Limb (tissue), 2 donors: ENCODE measurements at regions not wholly inside any gene's neighbourhood (a gene's known extent, or its start where the extent isn't known, plus 50 kb on each side); places are given as distances from the start of the nearest gene placed in this dataset.

ENCODE experiments used
- DNase-seq, 2 donors: peaks; one replicate each; pipeline ENCODE4 v3.0.0-alpha.2; 2016; ENCODE audit errors: extremely low spot score in 2 of 2

DNA sequence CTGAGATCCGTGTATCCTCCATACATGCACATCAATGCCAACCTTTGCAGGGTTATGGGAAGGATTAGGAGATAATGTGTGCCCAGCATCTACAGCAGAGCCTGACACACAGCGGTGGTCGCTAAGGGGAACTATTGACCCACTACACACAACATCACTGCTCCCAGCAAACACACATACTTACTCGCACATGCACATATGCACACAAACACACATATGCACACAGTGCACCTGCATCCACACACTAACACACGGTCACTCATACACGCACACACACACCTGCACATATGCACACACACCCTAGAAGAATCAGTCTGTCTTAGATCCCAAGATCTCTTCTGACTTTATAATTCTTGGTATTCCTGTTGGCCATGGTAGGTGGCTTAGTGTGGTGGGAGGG is 118.3 kb downstream of the GYPC start:
- no peak for DNase-seq

GRCh38 chr2:126774761-126775160 is 118.8 kb downstream of the GYPC start:
- DNase-seq, result no peak

DNA sequence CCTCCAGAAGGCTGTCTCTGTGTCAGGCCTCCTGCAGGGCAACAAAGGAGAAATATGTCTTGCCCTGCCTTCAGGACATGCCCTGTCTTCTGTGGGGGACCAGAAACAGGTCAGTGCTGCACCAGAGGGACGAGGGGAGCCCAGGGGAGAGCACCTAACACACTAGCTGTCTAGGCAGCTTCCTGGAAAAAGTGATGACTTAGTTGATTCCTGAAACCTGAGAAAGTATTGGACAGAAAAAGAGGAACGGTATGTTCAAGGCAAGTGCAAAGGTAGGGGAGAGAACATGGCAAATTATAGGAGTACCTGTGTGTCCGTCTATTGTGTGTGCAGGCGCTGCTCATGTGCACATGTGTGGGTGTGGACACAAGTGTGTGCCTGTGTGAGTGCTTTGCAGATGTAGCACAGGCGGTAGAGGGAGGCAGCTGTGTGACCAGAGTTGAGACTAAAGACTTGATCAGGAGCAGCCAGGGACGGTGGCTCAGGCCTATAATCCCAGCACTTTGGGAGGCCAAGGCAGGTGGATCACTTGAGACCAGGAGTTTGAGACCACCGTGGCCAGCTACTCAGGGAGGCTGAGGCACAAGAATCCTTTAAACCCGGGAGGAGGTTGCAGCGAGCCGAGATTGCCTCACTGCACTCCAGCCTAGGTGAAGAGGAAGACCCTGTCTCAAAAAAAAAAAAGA is 119.5 kb downstream of the GYPC start:
- no peak for DNase-seq

- no peak for DNase-seq
Measured at GRCh38 chr2:126776255-126776654, 120.3 kb downstream of the GYPC start.

DNA sequence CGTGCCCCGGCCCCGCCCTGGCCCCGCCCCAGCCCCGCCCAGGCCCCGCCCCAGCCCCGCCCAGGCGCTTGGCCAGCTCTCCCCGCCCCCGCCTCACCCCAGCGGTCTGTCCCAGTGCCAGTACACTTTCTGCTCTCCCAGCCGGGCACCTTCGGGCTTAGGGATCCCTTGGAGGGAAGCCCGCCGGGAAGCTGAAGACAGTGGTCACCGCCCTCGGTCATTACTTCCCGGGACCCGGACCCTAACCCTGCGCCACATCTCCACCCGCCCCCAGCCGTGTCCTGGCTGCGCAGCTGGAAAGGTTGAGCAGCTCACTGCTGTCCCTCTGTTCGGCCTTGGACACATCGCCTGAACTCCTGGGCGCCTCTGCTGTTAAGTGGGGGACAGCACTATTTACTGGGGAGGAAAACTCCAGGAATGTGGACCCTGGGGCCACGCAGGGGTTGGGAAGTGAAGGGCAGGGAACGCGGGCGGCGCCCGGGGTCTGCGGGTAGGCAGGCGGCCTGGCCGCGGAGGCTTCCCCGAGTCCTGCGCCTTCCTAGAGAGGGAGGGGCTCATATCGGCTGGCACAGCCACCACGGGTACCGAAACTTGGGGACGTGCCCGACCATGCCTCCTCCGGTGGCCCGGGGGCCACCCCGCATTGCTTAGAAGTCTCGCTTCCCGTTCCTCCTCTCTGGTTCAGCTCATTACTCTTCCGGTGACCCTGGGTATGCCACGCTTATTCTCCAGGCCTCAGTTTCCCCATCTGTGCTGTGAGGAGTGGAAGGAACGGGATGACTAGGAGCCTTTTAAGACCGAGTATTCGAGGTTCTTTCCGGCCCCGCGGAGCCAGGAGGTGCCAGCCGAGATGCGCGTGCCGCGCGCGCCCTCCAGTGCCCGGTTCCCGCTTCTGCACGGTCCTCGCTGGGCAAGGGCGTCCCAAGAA is 121.0 kb downstream of the GYPC start:
- DNase-seq, result peak; percentile 83 to 93

- DNase-seq, result no peak
Measured at GRCh38 chr2:126777620-126777978, 121.1 kb upstream of the TEX51 start.

DNA sequence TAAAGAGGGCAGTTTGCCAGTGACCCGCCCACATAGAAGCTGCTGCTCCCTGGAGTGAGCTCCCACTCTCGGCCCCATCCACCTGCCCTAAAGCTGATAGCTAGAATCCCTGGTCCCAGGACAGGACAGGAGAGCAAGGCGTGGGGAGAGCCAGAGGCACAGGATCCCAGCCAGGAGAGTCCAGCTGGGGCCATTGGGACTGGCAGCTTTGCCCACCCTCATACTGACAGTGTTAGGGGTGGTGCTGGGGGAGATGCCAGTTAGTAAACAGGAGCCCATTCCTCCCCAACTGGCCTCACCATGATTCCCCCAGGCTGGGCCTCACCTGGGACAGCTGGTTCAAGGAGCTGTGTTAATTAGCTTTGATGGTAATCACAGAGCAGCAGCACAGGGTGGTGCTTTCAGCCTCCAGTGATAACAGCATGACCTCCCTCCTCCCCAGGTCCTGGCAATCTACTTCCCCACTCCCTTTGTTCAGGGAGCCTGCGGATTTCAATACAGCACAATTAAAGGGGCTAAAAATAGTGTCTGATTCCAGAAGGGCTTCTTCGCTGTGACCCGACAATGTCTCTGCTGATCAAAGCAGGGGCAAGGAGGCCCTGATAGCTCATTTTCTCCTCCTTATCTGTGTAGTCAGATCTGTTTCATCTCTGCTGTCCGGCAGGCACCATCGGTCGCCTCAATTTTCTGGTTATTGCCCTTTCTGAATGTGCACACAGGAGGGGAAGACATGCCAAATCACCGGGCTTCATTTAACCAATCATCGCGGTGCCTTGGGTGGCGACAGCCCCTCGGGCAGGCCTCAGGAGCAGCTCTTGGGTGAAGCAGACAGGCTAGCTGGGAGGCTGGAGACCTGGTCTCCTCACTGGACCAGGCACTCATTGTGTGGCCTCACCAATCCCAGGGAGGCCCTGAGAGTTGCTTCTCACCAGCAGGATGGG is 119.9 kb upstream of the TEX51 start:
- no peak for DNase-seq

DNA sequence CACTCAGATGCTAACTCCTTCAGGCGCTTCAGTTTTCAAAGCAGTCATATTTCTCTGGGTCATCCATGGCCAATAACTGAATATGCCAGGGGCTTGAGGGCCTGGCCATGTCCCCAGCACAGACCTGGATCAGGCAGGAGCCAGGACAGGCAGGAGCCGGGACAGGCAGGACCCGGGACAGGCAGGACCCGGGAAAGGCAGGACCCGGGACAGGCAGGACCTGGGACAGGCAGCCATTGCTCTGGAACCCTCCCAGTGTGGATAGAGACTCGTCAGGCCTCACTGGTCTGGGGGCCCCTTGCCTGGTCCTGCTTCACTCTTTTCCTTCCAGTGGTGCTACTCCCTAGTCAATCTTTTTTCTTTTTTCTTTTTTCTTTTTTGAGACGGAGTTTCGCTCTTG is 117.5 kb upstream of the TEX51 start:
- DNase-seq, result no peak

DNA sequence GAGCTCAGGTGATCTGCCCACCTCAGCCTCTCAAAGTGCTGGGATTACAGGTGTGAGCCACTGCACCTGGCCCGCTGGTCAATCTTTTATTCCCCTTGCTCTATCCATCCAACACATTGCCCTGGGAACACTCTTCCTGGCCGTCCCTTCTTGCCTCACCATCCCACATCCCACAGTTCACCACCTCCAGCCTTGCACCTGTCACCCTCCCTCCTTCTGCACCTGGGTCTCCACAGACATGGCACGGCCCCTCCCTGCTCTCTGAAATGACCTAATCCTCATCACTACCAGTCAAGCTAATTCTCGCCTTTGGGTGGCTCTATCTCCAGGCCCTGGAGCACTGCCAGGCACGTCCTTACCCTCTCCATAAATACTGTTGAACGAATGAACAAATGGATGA is 116.9 kb upstream of the TEX51 start:
- DNase-seq, result no peak

GRCh38 chr2:126782648-126783047 is 116.0 kb upstream of the TEX51 start:
- DNase-seq, result no peak

GRCh38 chr2:126783341-126783740 is 115.3 kb upstream of the TEX51 start:
- no peak for DNase-seq

DNA sequence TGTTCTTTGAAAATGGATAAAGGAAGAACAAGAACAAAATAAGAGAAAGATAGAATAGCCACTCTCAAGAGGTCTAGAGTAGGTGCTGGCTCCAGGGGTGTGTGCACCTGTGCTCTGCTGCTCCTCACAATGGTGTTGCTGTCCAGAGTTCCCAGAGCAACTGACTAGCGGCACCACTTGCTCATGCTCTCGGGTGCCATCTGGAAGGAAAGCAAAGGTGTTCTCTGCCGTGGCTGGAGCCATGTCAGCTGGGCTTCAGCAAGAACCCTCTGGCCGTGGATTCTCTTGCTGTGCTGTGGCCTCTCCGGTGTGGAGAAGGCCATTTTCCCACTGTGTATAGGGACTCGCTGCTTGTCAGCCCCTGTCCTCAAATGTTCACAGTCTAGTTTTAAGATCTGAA is 114.6 kb upstream of the TEX51 start:
- no peak for DNase-seq

GRCh38 chr2:126784621-126785020 is 114.1 kb upstream of the TEX51 start:
- no peak for DNase-seq

DNA sequence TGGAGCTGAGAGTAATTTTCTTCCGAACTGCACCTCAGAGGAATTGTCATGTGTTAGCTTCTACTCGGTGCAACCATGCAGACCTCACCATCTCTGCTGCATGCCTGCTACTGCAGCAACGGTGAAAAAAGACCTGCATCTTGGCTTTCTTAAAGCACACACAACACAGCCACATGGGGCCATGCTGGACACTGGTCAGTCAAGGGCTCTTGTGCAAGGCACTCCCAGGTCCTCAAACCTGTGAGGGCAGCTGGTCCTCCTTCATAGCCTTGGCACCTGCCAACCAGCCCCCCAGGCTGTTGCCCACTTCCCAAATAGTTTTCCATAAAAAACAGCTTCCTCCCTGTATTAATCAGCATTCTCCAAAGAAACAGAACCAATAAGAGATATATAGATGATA is 113.5 kb upstream of the TEX51 start:
- no peak for DNase-seq

DNA sequence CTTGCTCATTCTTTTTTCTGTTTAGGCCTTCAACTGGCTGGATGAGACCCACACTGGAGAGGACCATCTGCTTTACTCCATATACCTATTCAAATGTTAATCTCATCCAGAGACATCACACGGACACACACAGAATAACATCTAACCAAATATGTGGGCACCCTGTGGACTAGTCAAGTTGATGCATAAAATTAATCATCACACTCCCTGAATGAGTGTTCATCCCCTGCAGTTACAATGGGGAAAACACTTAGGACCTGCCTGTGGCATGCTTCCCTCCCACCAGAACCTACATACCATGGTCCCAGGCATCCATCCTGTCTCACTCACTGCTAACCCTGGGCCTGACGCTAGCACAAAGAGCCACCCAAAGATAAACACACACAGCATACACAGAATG is 112.8 kb upstream of the TEX51 start:
- no peak for DNase-seq

GRCh38 chr2:126786765-126787164 is 111.9 kb upstream of the TEX51 start:
- no peak for DNase-seq

- no peak for DNase-seq
Measured at GRCh38 chr2:126787289-126787688, 111.4 kb upstream of the TEX51 start.

DNA sequence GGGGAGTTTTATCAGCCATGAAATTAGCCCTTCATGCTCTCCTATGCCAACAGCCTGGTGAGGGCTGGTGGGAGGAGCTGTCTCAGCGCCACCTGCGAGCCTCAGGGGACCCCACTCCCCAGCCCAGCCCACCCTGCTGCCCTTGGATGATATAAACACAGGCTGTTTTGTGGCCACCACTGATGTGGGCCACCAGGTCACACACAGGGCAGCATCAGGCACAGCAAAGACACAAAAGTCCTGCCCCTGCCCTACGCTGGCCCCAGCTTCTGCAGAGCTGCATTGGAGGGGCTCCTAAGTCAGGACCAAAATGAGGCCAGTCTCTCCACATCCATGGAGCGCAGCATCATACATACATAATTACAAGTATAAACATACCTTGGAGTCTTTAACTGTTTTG is 110.6 kb upstream of the TEX51 start:
- DNase-seq, result no peak

- no peak for DNase-seq
Measured at GRCh38 chr2:126788652-126789051, 110.0 kb upstream of the TEX51 start.

- no peak for DNase-seq
Measured at GRCh38 chr2:126790987-126791780, 107.5 kb upstream of the TEX51 start.

- no peak for DNase-seq
Measured at GRCh38 chr2:126792186-126792585, 106.5 kb upstream of the TEX51 start.
